Retinal pigment epithelial cell (primary cell): ENCODE measurements at regions not wholly inside any gene's neighbourhood (a gene's known extent, or its start where the extent isn't known, plus 50 kb on each side); places are given as distances from the start of the nearest gene placed in this dataset.

ENCODE experiments used
- DNase-seq: peaks from one replicate; pipeline ENCODE4 v3.0.0-alpha.2; 2010; ENCODE audit warnings: low read depth
- H3K4me3 ChIP-seq: 2 replicates; pipeline ENCODE4 v1.5.1; 2011; ENCODE audit warnings: mild to moderate bottlenecking, low read length, control low read depth, moderate library complexity
- TF ChIP-seq, protein P1 (sequence below): conservative IDR thresholded peaks from 2 replicates; pipeline ENCODE4 v1.5.1; 2011; ENCODE audit warnings: low read depth, low read length, control low read depth, inconsistent platforms

DNA sequence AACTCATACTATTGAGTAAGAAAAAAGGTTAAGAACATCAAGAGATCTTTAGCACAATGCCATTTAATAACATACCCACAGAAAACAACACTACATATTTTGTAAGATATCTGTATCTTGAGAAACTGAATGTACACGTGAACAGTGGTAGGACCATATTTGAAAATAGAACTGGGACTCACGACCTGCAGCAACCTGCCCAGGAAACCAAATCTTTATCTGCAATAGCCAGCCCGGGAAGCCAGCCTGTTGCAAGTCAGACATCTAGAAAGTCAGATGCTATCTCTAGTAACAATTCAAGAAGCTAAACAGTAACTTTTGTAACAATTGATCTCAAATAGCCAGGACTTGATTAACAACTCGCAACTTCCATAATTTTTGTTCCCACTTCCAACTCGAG, 52.6 kb upstream of the SOD3 start:
- no peak overlapping the region for H3K4me3 ChIP-seq
- no peak for DNase-seq
- TF ChIP-seq, protein P1, sequence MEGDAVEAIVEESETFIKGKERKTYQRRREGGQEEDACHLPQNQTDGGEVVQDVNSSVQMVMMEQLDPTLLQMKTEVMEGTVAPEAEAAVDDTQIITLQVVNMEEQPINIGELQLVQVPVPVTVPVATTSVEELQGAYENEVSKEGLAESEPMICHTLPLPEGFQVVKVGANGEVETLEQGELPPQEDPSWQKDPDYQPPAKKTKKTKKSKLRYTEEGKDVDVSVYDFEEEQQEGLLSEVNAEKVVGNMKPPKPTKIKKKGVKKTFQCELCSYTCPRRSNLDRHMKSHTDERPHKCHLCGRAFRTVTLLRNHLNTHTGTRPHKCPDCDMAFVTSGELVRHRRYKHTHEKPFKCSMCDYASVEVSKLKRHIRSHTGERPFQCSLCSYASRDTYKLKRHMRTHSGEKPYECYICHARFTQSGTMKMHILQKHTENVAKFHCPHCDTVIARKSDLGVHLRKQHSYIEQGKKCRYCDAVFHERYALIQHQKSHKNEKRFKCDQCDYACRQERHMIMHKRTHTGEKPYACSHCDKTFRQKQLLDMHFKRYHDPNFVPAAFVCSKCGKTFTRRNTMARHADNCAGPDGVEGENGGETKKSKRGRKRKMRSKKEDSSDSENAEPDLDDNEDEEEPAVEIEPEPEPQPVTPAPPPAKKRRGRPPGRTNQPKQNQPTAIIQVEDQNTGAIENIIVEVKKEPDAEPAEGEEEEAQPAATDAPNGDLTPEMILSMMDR: no peak

DNA sequence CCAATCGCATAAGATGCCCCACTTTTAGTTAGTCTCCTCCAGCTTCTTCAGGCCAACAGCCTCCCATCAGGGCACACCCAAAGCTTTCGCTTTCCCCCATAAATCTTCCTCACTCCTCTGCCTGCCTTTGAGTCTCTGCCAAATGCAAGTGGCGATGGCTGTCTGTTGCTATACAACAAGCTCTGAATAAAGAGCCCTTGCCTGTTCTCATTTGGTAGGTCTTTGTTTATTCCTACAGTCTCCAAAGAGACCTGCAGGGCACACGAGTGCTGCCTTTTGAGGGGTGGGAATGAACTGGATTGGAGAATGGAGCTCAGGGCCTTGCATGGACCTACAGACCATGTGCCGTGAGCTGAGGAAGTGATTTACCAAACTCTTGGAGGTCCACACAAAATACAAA, 52.2 kb upstream of the SOD3 start:
- H3K4me3 ChIP-seq: no peak overlapping the region
- TF ChIP-seq, protein P1: no peak
- no peak for DNase-seq

DNA sequence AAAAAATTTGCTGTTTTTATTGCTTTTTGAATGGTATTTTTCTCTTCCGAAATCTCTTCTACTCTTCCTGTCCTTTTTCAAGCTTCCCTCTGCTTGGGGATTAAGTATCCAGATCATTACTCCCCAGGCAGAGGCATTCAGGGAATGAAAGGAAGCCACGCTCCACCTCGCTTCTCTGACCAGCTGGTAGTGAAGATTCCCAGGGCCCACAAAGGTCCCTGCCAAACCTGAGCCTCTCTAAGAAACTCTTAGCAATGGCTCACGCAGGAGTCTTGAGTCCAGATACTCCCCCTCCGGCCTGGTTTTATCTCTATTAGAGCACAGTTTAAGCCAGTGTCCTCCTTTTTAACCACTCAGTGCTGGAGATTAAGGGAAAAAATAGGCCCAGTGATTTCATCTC, 51.4 kb upstream of the SOD3 start:
- TF ChIP-seq, protein P1: no peak
- no peak overlapping the region for H3K4me3 ChIP-seq
- no peak for DNase-seq

DNA sequence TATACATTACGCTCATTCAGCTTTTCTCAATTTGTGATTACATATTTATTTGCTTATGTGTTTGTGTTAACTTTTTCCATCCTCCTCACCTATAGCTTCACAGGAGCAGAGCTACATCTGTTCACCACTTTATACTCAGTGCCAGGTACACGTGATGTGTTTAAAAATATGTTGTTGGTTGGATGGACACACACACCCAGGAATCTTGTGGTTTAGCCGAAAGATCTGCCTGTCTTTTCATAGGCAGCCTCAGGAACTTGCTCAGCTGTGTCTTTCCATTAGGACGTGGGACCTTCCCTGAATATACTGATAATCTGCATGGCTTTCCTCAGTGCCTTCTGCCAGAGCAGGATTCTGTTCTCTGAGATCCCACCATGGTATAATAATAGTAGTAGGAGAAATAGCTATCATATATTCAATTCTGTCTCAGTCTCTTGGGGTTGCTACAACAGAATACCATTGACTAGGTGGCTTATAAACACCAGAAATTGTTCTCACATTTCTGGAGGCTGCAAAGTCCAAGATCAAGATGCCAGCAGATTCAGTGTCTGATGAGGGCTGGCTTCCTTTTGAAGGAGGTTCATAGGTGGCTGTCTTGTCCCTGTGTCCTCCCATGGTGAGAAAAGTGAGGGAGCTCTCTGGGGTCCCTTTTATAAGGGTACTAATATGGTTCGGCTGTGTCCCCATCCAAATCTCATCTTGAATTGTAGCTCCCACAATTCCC, 50.0 kb upstream of the SOD3 start:
- H3K4me3 ChIP-seq: no peak overlapping the region
- DNase-seq: no peak
- TF ChIP-seq, protein P1: no peak
